Prostate gland (tissue), 1 donor: ENCODE measurements at regions not wholly inside any gene's neighbourhood (a gene's known extent, or its start where the extent isn't known, plus 50 kb on each side); places are given as distances from the start of the nearest gene placed in this dataset.

Experiments used
- POLR2A ChIP-seq: fragments of 450-650 bp; IDR thresholded peaks from one replicate; pipeline ENCODE4 v1.6.1; 2016; ENCODE audit warnings: antibody characterized with exemption, mild to moderate bottlenecking
- POLR2AphosphoS5 ChIP-seq: sonication (generic); formaldehyde crosslinking; IDR thresholded peaks from one replicate; pipeline ENCODE4 v1.6.1; 2017; ENCODE audit warnings: antibody characterized with exemption

GRCh38 chr12:83537428-83538053 lies 850.8 kb downstream of the TMTC2 start:
- TF ChIP-seq POLR2AphosphoS5 (no peak), POLR2A (no peak)
